Mammary epithelial cell (primary cell): ENCODE measurements at regions not wholly inside any gene's neighbourhood (a gene's known extent, or its start where the extent isn't known, plus 50 kb on each side); places are given as distances from the start of the nearest gene placed in this dataset.

Experiments used
- EZH2 ChIP-seq: IDR thresholded peaks from 2 replicates; pipeline ENCODE4 v1.6.1; 2012; ENCODE audit warnings: low read length, inconsistent platforms, borderline replicate concordance
- TF ChIP-seq, protein P1 (sequence below), 2 donors: IDR thresholded peaks in 1 of 2; conservative IDR thresholded peaks in 1 of 2; 2 replicates each; pipeline ENCODE4 v1.5.1; 2011 to 2012; ENCODE audit warnings: inconsistent platforms in 2 of 2, low read length in 2 of 2, mild to moderate bottlenecking in 2 of 2, control low read depth in 1 of 2, low read depth in 1 of 2; ENCODE audit not compliant: insufficient read depth in 1 of 2; ENCODE audit errors: extremely low read depth in 1 of 2

DNA sequence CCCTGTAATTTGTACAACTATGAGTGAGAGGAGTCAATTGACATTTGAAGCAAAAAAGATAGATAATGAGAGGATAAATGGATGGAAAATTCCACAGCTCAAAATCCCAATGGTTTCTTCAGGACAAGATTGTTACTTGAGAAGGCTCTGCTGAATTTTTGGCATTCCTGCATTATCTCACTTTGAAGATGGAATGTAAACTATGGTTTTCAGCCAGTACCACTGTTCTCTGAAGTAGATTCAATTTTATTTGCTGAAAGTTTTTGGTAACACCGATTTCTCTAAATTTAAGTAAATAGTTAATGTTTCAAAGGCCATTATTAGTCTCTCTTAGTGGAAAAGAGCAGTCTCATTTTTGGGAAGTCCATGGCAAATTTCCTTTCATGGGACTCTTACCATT is 121.9 kb upstream of the SLC38A2 start:
- TF ChIP-seq, protein P1, sequence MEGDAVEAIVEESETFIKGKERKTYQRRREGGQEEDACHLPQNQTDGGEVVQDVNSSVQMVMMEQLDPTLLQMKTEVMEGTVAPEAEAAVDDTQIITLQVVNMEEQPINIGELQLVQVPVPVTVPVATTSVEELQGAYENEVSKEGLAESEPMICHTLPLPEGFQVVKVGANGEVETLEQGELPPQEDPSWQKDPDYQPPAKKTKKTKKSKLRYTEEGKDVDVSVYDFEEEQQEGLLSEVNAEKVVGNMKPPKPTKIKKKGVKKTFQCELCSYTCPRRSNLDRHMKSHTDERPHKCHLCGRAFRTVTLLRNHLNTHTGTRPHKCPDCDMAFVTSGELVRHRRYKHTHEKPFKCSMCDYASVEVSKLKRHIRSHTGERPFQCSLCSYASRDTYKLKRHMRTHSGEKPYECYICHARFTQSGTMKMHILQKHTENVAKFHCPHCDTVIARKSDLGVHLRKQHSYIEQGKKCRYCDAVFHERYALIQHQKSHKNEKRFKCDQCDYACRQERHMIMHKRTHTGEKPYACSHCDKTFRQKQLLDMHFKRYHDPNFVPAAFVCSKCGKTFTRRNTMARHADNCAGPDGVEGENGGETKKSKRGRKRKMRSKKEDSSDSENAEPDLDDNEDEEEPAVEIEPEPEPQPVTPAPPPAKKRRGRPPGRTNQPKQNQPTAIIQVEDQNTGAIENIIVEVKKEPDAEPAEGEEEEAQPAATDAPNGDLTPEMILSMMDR (conservative IDR thresholded peaks at IDR 0.05 in 1 of 2, IDR thresholded peaks at IDR 0.05 in 1 of 2; ENCODE audit: extremely low read depth in 1 of 2, insufficient read depth in 1 of 2, low read depth in 1 of 2, low read length in 2 of 2): no peak
- no peak for TF ChIP-seq EZH2
